Hepatocyte (in vitro differentiated cells): ENCODE measurements at regions not wholly inside any gene's neighbourhood (a gene's known extent, or its start where the extent isn't known, plus 50 kb on each side); places are given as distances from the start of the nearest gene placed in this dataset.

Source experiments
- CTCF ChIP-seq: fragments of 200-600 bp; sonication (generic); IDR thresholded peaks from 2 replicates; pipeline ENCODE4 v1.5.1; 2016; ENCODE audit warnings: antibody characterized with exemption, mild to moderate bottlenecking; ENCODE audit not compliant: poor library complexity
- EZH2 ChIP-seq: fragments of 200-600 bp; sonication (generic); IDR thresholded peaks from 2 replicates; pipeline ENCODE4 v1.6.1; 2016; ENCODE audit warnings: antibody characterized with exemption, mild to moderate bottlenecking, borderline replicate concordance
- EZH2phosphoT487 ChIP-seq: fragments of 200-600 bp; sonication (generic); IDR thresholded peaks from one replicate; pipeline ENCODE4 v1.6.1; 2018; ENCODE audit warnings: antibody characterized with exemption, mild to moderate bottlenecking, low read depth, moderate library complexity; ENCODE audit not compliant: unreplicated experiment, severe bottlenecking

- TF ChIP-seq CTCF = no peak
- TF ChIP-seq EZH2phosphoT487 = no peak
- TF ChIP-seq EZH2 = no peak
Observed at GRCh38 chr9:33728613-33729012, 66.7 kb upstream of the PRSS3 start.
